ENCODE measurements at regions not wholly inside any gene's neighbourhood (a gene's known extent, or its start where the extent isn't known, plus 50 kb on each side); places are given as distances from the start of the nearest gene placed in this dataset.

- Mint-ChIP-seq H3K9me3 (no peaks in the 10 kb centered on the region), H3K36me3 (no peaks in the 10 kb centered on the region), H3K4me1 (peaks cover 3% of the 10 kb centered on the region), H3K27me3 (peaks cover 3% of the 10 kb centered on the region), H3K27ac (no peak overlapping the region), H3K4me3 (no peak overlapping the region)
- DNase-seq = no peak
Observed at GRCh38 chr12:14185427-14186192, 179.9 kb upstream of the ATF7IP start.

DNA sequence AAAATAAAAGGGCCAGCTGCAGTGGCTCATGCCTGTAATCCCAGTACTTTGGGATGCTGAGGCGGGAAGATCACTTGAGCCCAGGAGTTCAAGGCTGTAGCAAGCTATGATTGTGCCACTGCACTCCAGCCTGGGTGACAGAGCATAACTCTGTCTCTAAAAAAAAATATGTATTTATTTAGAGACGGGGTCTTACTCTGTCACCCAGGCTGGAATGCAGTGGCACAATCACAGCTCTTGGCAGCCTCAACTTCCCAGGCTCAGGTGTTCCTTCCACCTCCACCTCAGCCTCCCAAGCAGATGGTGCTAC, 179.3 kb upstream of the ATF7IP start:
- no peak for DNase-seq
- H3K4me3 Mint-ChIP-seq = no peak overlapping the region
- peaks cover 3% of the 10 kb centered on the region for H3K4me1 Mint-ChIP-seq
- peaks cover 3% of the 10 kb centered on the region for H3K27me3 Mint-ChIP-seq
- no peak overlapping the region for H3K27ac Mint-ChIP-seq
- H3K36me3 Mint-ChIP-seq = no peaks in the 10 kb centered on the region
- no peaks in the 10 kb centered on the region for H3K9me3 Mint-ChIP-seq

- Mint-ChIP-seq H3K36me3 (no peaks in the 10 kb centered on the region), H3K9me3 (no peaks in the 10 kb centered on the region), H3K27ac (no peak overlapping the region), H3K4me1 (peaks cover 3% of the 10 kb centered on the region), H3K4me3 (no peak overlapping the region), H3K27me3 (peaks cover 3% of the 10 kb centered on the region)
- no peak for DNase-seq
Observed at GRCh38 chr12:14187002-14187401, 178.5 kb upstream of the ATF7IP start.

DNA sequence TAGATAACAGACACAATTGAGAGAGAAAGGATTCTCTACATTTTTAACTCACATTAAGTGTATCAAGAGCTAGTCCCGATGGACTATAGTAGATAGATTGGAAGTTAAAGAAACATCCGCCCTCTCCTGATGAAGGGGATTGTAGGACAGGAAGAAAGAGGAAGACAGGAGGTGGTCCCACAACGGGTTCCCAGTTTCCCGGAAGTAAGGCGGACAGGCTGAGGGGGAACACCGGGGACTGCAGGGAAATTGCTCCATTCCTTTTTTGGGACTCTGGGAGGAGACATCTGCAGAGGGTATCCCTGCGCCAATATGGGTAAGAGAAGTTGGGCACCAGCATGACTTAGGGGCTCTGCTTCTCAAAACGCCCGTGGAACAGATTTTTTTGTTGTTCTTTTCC, 177.5 kb upstream of the ATF7IP start:
- Mint-ChIP-seq H3K27ac (no peak overlapping the region), H3K9me3 (no peaks in the 10 kb centered on the region), H3K4me1 (peaks cover 3% of the 10 kb centered on the region), H3K36me3 (no peaks in the 10 kb centered on the region), H3K4me3 (no peak overlapping the region), H3K27me3 (peaks cover 3% of the 10 kb centered on the region)
- no peak for DNase-seq

GRCh38 chr12:14188744-14189143, 176.7 kb upstream of the ATF7IP start:
- no peaks in the 10 kb centered on the region for H3K9me3 Mint-ChIP-seq
- peaks cover 3% of the 10 kb centered on the region for H3K4me1 Mint-ChIP-seq
- H3K36me3 Mint-ChIP-seq = no peaks in the 10 kb centered on the region
- no peak overlapping the region for H3K27ac Mint-ChIP-seq
- peaks cover 3% of the 10 kb centered on the region for H3K27me3 Mint-ChIP-seq
- no peak for DNase-seq
- no peak overlapping the region for H3K4me3 Mint-ChIP-seq

GRCh38 chr12:14190694-14191093, 174.8 kb upstream of the ATF7IP start:
- H3K9me3 Mint-ChIP-seq = no peaks in the 10 kb centered on the region
- DNase-seq = no peak
- H3K27ac Mint-ChIP-seq = no peak overlapping the region
- no peaks in the 10 kb centered on the region for H3K36me3 Mint-ChIP-seq
- peaks cover 2% of the 10 kb centered on the region for H3K4me1 Mint-ChIP-seq
- H3K27me3 Mint-ChIP-seq = peaks cover 2% of the 10 kb centered on the region
- H3K4me3 Mint-ChIP-seq = no peak overlapping the region

DNA sequence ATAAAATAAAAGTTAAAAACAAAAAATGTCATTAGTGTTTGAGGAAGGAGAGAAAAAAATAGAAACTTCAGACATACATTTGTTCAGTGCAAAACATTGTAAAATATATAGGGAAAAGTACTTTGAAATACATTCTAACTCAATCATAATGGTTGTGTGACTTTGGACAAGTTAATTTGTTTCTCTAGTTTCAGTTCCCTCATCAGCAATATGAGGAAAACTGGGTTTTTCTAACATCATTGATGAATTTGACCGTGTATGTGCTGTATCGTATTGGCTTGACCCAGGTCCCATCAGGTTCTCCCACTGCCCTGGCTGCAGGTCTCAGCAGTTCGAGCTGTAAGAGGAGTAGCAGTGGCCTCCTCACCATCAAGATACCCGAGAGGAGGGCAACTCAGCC, 173.9 kb upstream of the ATF7IP start:
- H3K4me3 Mint-ChIP-seq = no peak overlapping the region
- H3K27ac Mint-ChIP-seq = no peak overlapping the region
- no peaks in the 10 kb centered on the region for H3K9me3 Mint-ChIP-seq
- H3K36me3 Mint-ChIP-seq = no peaks in the 10 kb centered on the region
- DNase-seq = no peak
- no peaks in the 10 kb centered on the region for H3K4me1 Mint-ChIP-seq
- H3K27me3 Mint-ChIP-seq = no peaks in the 10 kb centered on the region

- no peak for DNase-seq
- H3K9me3 Mint-ChIP-seq = no peaks in the 10 kb centered on the region
- no peak overlapping the region for H3K4me3 Mint-ChIP-seq
- no peaks in the 10 kb centered on the region for H3K4me1 Mint-ChIP-seq
- H3K27ac Mint-ChIP-seq = no peak overlapping the region
- no peaks in the 10 kb centered on the region for H3K27me3 Mint-ChIP-seq
- H3K36me3 Mint-ChIP-seq = no peaks in the 10 kb centered on the region
Observed at GRCh38 chr12:14193639-14194038, 171.8 kb upstream of the ATF7IP start.

DNA sequence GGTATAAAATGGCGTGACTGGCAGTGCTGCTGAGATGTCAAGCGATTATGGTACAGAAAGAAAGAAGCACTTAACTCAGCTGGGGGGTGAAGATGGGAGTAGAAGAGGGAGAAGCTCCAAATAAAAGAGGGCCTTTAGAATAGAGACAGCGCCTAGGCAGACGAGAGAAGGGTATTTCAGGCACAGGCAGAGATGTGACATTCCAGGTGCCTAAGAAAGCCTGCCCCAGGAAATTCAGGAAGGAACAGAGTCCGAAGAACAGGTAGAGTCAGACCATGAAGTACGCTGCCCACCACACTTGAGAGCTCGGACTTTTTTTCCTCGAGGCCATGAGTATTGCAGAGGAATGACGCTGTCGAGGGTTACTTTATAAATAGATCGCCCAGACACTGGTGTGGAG, 170.9 kb upstream of the ATF7IP start:
- Mint-ChIP-seq H3K27me3 (no peaks in the 10 kb centered on the region), H3K36me3 (no peaks in the 10 kb centered on the region), H3K4me1 (no peaks in the 10 kb centered on the region), H3K27ac (no peak overlapping the region), H3K4me3 (no peak overlapping the region), H3K9me3 (no peaks in the 10 kb centered on the region)
- no peak for DNase-seq

DNA sequence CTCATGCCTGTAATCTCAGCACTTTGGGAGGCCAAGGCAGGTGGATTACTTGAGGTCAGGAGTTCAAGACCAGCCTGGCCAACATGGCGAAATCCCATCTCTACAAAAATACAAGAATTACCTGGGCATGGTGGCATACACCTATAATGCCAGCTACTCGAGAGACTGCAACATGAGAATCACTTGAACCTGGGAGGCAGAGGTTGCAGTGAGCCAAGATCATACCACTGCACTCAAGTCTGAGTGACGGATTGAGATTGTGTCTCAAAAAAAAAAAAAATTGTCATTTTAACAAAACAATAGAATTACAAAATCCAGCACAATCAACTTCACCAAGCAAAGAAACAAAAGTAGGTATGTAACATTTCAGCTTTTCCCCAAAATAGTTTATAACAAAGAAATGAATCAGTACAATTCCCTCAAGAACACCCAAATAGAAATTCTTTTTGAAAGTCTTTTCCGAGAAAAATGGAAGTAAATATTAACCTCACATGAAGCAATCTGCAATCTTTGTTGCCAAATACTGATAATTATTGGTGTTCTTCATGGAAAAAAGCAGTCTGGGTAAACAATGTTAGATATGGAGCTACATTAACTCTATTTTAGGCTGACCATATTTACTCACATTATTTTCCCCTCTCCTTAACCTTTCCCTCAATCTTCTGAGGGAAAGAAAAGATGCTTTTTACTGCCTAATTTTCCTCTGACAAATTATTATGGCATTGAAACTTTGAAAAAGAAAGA, 165.9 kb upstream of the ATF7IP start:
- no peak for DNase-seq
- Mint-ChIP-seq H3K27me3 (no peaks in the 10 kb centered on the region), H3K4me3 (no peak overlapping the region), H3K9me3 (peaks cover 7% of the 10 kb centered on the region), H3K36me3 (no peaks in the 10 kb centered on the region), H3K4me1 (no peaks in the 10 kb centered on the region), H3K27ac (no peak overlapping the region)

DNA sequence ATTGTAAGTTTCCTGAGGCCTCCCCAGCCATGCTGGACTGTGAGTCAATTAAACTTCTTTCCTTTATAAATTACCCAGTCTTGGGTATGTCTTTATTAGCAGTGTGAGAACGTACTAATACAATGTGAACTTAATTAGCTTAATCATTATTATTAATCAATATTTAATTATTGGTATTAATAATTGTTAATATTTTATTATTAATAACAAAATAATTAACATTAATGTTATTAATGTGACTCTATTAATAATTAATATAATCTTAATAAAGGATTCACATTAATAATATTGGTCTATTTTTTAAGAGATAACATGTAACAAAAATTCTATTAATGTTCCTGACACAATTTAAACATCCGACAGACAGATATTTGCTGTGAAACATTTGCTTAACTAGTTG, 164.9 kb upstream of the ATF7IP start:
- Mint-ChIP-seq H3K27ac (no peak overlapping the region), H3K36me3 (no peaks in the 10 kb centered on the region), H3K4me1 (no peaks in the 10 kb centered on the region), H3K27me3 (no peaks in the 10 kb centered on the region), H3K4me3 (no peak overlapping the region), H3K9me3 (peaks cover 7% of the 10 kb centered on the region)
- DNase-seq = no peak

DNA sequence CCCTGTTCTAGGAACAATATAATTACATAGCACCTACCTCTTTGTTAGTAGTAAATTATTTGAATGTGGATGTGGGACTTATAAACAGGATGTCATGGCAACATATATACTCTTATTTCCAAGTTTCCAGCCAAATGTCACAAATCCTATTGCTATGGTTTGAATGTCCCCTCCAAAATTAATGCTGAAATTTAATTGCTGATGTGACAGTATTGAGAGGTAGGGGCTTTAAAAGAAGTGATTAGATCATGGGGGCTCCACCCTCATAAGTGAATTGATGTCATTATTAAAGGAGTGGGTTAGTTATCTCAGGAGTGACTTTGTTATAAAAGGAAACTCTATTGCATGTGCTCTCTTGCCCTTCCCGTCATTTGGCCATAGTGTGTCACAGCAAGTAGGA, 164.2 kb upstream of the ATF7IP start:
- Mint-ChIP-seq H3K4me1 (no peaks in the 10 kb centered on the region), H3K9me3 (peaks cover 8% of the 10 kb centered on the region), H3K27ac (no peak overlapping the region), H3K36me3 (no peaks in the 10 kb centered on the region), H3K27me3 (no peaks in the 10 kb centered on the region), H3K4me3 (no peak overlapping the region)
- DNase-seq = no peak

DNA sequence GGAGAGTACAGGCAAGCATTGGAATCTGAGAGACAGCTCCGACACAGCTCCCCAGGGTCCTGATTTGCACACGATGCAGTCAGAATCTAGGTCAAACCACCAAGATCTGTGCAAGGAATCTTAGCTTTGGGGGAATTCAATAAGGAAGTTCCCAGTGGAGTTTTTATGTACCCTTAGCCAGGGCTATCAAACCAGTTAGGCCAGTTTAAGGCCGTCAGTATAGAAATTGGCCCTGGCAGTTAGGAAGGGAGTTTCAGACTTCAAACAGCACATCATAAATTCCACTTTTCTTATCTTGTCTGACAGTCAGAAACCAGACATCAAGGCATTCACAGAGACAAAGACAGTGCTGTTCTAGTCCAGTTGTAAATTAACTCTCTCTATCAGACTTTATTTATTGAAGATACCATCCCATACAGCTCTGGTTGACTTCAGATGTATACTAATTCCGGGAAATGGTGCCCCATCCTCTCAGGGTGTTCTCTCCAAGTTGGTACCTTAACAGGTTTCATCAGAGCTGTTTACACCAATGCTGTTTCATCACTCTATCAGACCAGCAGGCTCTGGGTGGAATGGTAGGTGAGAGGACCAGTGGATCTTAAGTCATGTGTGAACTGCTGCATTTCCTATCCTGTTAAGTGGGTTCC, 157.5 kb upstream of the ATF7IP start:
- no peaks in the 10 kb centered on the region for H3K36me3 Mint-ChIP-seq
- no peak for DNase-seq
- no peaks in the 10 kb centered on the region for H3K27me3 Mint-ChIP-seq
- no peak overlapping the region for H3K27ac Mint-ChIP-seq
- no peak overlapping the region for H3K4me3 Mint-ChIP-seq
- H3K4me1 Mint-ChIP-seq = no peaks in the 10 kb centered on the region
- H3K9me3 Mint-ChIP-seq = peaks cover 2% of the 10 kb centered on the region

DNA sequence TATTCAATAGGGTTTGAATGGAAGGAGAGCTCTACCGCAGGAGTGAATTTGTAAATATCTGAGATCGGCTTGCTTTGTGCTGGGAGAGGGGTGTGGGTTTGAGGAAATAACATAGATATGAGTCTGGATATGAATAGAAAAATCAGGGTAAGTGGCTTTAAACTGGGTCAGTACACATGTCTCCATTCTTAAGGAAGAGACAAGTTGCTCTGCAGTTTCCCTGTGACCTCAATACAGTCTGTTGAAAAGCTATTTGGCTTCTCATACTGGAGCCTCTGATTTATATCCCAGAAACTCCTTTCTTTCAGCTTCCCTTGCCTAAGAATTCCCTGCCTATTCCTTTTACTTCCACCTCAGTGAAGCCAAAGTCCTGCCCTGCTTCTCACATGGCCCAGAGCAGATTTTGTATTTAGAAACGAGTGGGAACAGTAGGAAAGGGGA, 153.5 kb upstream of the ATF7IP start:
- no peak overlapping the region for H3K27ac Mint-ChIP-seq
- H3K9me3 Mint-ChIP-seq = no peaks in the 10 kb centered on the region
- peaks cover 1% of the 10 kb centered on the region for H3K36me3 Mint-ChIP-seq
- H3K4me3 Mint-ChIP-seq = no peak overlapping the region
- peaks cover 8% of the 10 kb centered on the region for H3K4me1 Mint-ChIP-seq
- no peaks in the 10 kb centered on the region for H3K27me3 Mint-ChIP-seq
- DNase-seq = no peak

DNA sequence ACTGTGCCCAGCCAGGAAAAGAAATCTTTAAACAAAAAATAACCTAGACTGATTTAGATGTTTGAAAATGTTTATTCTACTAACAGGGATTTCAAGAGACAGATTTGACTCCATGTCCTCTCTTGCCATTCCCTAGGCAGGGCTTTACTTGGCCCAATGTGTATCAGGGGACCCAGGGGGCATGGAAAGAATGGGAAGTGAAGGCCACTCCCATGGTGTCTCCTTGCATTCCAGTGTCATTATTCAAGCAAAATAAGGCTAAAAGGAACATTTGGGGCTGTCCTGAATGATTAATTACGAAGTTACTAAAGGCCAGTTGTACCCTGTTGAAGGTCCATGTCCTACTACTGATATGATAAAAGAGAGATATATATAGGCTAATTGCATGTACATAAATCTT, 151.9 kb upstream of the ATF7IP start:
- Mint-ChIP-seq H3K9me3 (no peaks in the 10 kb centered on the region), H3K27ac (no peak overlapping the region), H3K36me3 (peaks cover 2% of the 10 kb centered on the region), H3K27me3 (no peaks in the 10 kb centered on the region), H3K4me3 (no peak overlapping the region), H3K4me1 (peaks cover 12% of the 10 kb centered on the region)
- no peak for DNase-seq

GRCh38 chr12:14214495-14214894, 151.0 kb upstream of the ATF7IP start:
- Mint-ChIP-seq H3K27ac (no peak overlapping the region), H3K36me3 (peaks cover 7% of the 10 kb centered on the region), H3K27me3 (no peaks in the 10 kb centered on the region), H3K4me1 (peaks cover 12% of the 10 kb centered on the region), H3K9me3 (no peaks in the 10 kb centered on the region), H3K4me3 (no peak overlapping the region)
- DNase-seq = no peak

All from activated naive CD8-positive, alpha-beta T cell treated with anti-CD3 and anti-CD28 coated beads for 36 hours (primary cell).